Esophagus muscularis mucosa (tissue), 4 donors: ENCODE measurements at regions not wholly inside any gene's neighbourhood (a gene's known extent, or its start where the extent isn't known, plus 50 kb on each side); places are given as distances from the start of the nearest gene placed in this dataset.
"Not testable (repeated sequence)": the region's sequence is repeated elsewhere in the genome, so short reads cannot be mapped to it uniquely, and the experiment has no call there.

Experiments used
- DNase-seq: peaks from one replicate; pipeline ENCODE4 v3.0.0-alpha.2; 2017; ENCODE audit errors: extremely low spot score
- H3K27ac ChIP-seq, 4 donors: fragments of 200-600 bp; sonication (generic); replicated peaks in 1 of 4; 1 replicate in 3 of 4; 2 replicates in 1 of 4; pipeline ENCODE4 v1.5.1; 2016 to 2019; ENCODE audit warnings: mild to moderate bottlenecking in 1 of 4
- H3K27me3 ChIP-seq, 4 donors: fragments of 200-600 bp; sonication (generic); one replicate each; pipeline versions ENCODE4 v1.5.1 to v1.6.0; 2016 to 2019
- H3K36me3 ChIP-seq, 4 donors: fragments of 200-600 bp; sonication (generic); one replicate each; pipeline ENCODE4 v1.5.1; 2016 to 2019
- H3K4me1 ChIP-seq, 4 donors: fragments of 200-600 bp; sonication (generic); one replicate each; pipeline ENCODE4 v1.5.1; 2016 to 2019
- H3K4me3 ChIP-seq, 4 donors: fragments of 200-600 bp; sonication (generic); 1 replicate in 2 of 4; 2 replicates in 2 of 4; pipeline ENCODE4 v1.5.1; 2016 to 2019; ENCODE audit warnings: mild to moderate bottlenecking in 4 of 4, moderate library complexity in 1 of 4
- H3K9me3 ChIP-seq, 4 donors: fragments of 200-600 bp; sonication (generic); 1 replicate in 3 of 4; 2 replicates in 1 of 4; pipeline ENCODE4 v1.5.1; 2016 to 2019
- CTCF ChIP-seq, 3 experiments: fragments of 200-600 bp in 2 of 3; fragments of 450-650 bp in 1 of 3; sonication (generic) in 2 of 3; IDR thresholded peaks; one replicate each; pipeline ENCODE4 v1.5.1; 2017 to 2019; ENCODE audit warnings: antibody characterized with exemption in 3 of 3, mild to moderate bottlenecking in 2 of 3, moderate library complexity in 1 of 3
- EP300 ChIP-seq: sonication (generic); formaldehyde crosslinking; IDR thresholded peaks from one replicate; pipeline ENCODE4 v1.6.1; 2017; ENCODE audit warnings: antibody characterized with exemption
- POLR2A ChIP-seq: fragments of 450-650 bp; IDR thresholded peaks from one replicate; pipeline ENCODE4 v1.6.1; 2017; ENCODE audit warnings: antibody characterized with exemption, moderate library complexity, mild to moderate bottlenecking, low read depth
- POLR2AphosphoS5 ChIP-seq, 2 donors: sonication (generic); formaldehyde crosslinking; IDR thresholded peaks; one replicate each; pipeline ENCODE4 v1.6.1; 2017; ENCODE audit warnings: antibody characterized with exemption in 2 of 2
- WGBS: methylation state at CpG from one replicate; pipeline ENCODE4 v1.1.5; 2018; 5-methylcytosine and 5-hydroxymethylcytosine counted together
- intact Hi-C: fragments of 100-400 bp; cut with DNase I; formaldehyde crosslinking; loops from one replicate; pipeline ENCODE4 v1.15.1; 2023

GRCh38 chr19:28135825-28136224 lies 1077.1 kb downstream of the UQCRFS1 start:
- TF ChIP-seq CTCF (IDR thresholded peaks at IDR 0.05): no peak
- TF ChIP-seq POLR2A: no peak
- no peak for TF ChIP-seq EP300
- TF ChIP-seq POLR2AphosphoS5 (IDR thresholded peaks at IDR 0.05): no peak
- Histone ChIP-seq H3K9me3 (no peaks in the 10 kb centered on the region), H3K36me3 (no peaks in the 10 kb centered on the region), H3K4me3 (no peak overlapping the region), H3K4me1 (no peaks in the 10 kb centered on the region), H3K27me3 (no peaks in the 10 kb centered on the region), H3K27ac (no peak overlapping the region)
- intact Hi-C loops: no loop called here
- no peak for DNase-seq

- Histone ChIP-seq H3K4me3 (no peak overlapping the region), H3K36me3 (no peaks in the 10 kb centered on the region), H3K27ac (no peak overlapping the region), H3K9me3 (no peaks in the 10 kb centered on the region), H3K27me3 (no peaks in the 10 kb centered on the region), H3K4me1 (no peaks in the 10 kb centered on the region)
- intact Hi-C loops: no loop called here
- no peak for DNase-seq
- 90% methylated on average over 3 of the region's 3 CpGs for WGBS
- no peak for TF ChIP-seq POLR2AphosphoS5 (IDR thresholded peaks at IDR 0.05)
- TF ChIP-seq EP300: no peak
- no peak for TF ChIP-seq POLR2A
- no peak for TF ChIP-seq CTCF (IDR thresholded peaks at IDR 0.05)
Observed at GRCh38 chr19:28134311-28134710, 1078.6 kb downstream of the UQCRFS1 start.

GRCh38 chr19:28130881-28131280 lies 1082.1 kb downstream of the UQCRFS1 start:
- DNase-seq, H3K27me3 ChIP-seq, H3K4me1 ChIP-seq, H3K27ac ChIP-seq, H3K9me3 ChIP-seq, H3K4me3 ChIP-seq, H3K36me3 ChIP-seq, intact Hi-C loops: not testable (repeated sequence)
- 72% methylated on average over 8 of the region's 8 CpGs for WGBS

GRCh38 chr19:28130066-28130511 lies 1082.9 kb downstream of the UQCRFS1 start:
- peaks cover 0 to 11% (median 0%) of the 10 kb centered on the region in 4 donors for H3K4me1 ChIP-seq
- WGBS: 62% methylated on average over 4 of the region's 4 CpGs

GRCh38 chr19:28128341-28128740 lies 1084.6 kb downstream of the UQCRFS1 start:
- Histone ChIP-seq H3K36me3 (no peaks in the 10 kb centered on the region), H3K9me3 (peaks cover 0 to 7% (median 0%) of the 10 kb centered on the region in 4 donors), H3K27ac (no peak overlapping the region), H3K4me3 (no peak overlapping the region), H3K27me3 (no peaks in the 10 kb centered on the region), H3K4me1 (peaks cover 0 to 11% (median 0%) of the 10 kb centered on the region in 4 donors)
- peak; percentile 12 for DNase-seq
- WGBS: 74% methylated on average over 4 of the region's 4 CpGs
- intact Hi-C loops: no loop called here
- TF ChIP-seq CTCF (IDR thresholded peaks at IDR 0.05): no peak
- TF ChIP-seq POLR2AphosphoS5 (IDR thresholded peaks at IDR 0.05): no peak
- TF ChIP-seq EP300: no peak
- TF ChIP-seq POLR2A: no peak

More at GRCh38 chr19:28130066-28130511, 1082.9 kb downstream of the UQCRFS1 start:
- intact Hi-C loops: no loop called here
- Histone ChIP-seq H3K27ac (no peak overlapping the region), H3K36me3 (no peaks in the 10 kb centered on the region), H3K27me3 (no peaks in the 10 kb centered on the region), H3K9me3 (peaks cover 0 to 5% (median 0%) of the 10 kb centered on the region in 4 donors), H3K4me3 (no peak overlapping the region)
- TF ChIP-seq CTCF (IDR thresholded peaks at IDR 0.05) (no peak), EP300 (no peak), POLR2A (no peak), POLR2AphosphoS5 (IDR thresholded peaks at IDR 0.05) (no peak)
- DNase-seq: peak; percentile 83
